Right atrium auricular region (tissue), 2 donors: ENCODE measurements at regions not wholly inside any gene's neighbourhood (a gene's known extent, or its start where the extent isn't known, plus 50 kb on each side); places are given as distances from the start of the nearest gene placed in this dataset.

Experiments used
- DNase-seq: peaks from one replicate; pipeline ENCODE4 v3.0.0-alpha.2; 2019; ENCODE audit warnings: low spot score
- H3K27ac ChIP-seq, 2 donors: fragments of 200-600 bp; sonication (generic); 1 replicate in 1 of 2; 2 replicates in 1 of 2; pipeline ENCODE4 v1.5.1; 2016 to 2019
- H3K27me3 ChIP-seq, 2 donors: fragments of 200-600 bp; sonication (generic); one replicate each; pipeline versions ENCODE4 v1.5.1 to v1.6.0; 2017 to 2019
- H3K36me3 ChIP-seq: fragments of 200-600 bp; sonication (generic); one replicate; pipeline ENCODE4 v1.5.1; 2016
- H3K4me1 ChIP-seq, 2 donors: fragments of 200-600 bp; sonication (generic); one replicate each; pipeline versions ENCODE4 v1.5.1 to v1.6.0; 2017 to 2019
- H3K4me3 ChIP-seq, 2 donors: fragments of 200-600 bp; sonication (generic); 1 replicate in 1 of 2; 2 replicates in 1 of 2; pipeline ENCODE4 v1.5.1; 2017 to 2019; ENCODE audit warnings: mild to moderate bottlenecking in 1 of 2, moderate library complexity in 1 of 2
- H3K9me3 ChIP-seq, 2 donors: fragments of 200-600 bp; sonication (generic); one replicate each; pipeline ENCODE4 v1.5.1; 2019
- TF ChIP-seq, protein P1 (sequence below), 2 donors: fragments of 200-600 bp; sonication (generic); IDR thresholded peaks; one replicate each; pipeline ENCODE4 v1.5.1; 2019; ENCODE audit warnings: antibody characterized with exemption in 2 of 2

DNA sequence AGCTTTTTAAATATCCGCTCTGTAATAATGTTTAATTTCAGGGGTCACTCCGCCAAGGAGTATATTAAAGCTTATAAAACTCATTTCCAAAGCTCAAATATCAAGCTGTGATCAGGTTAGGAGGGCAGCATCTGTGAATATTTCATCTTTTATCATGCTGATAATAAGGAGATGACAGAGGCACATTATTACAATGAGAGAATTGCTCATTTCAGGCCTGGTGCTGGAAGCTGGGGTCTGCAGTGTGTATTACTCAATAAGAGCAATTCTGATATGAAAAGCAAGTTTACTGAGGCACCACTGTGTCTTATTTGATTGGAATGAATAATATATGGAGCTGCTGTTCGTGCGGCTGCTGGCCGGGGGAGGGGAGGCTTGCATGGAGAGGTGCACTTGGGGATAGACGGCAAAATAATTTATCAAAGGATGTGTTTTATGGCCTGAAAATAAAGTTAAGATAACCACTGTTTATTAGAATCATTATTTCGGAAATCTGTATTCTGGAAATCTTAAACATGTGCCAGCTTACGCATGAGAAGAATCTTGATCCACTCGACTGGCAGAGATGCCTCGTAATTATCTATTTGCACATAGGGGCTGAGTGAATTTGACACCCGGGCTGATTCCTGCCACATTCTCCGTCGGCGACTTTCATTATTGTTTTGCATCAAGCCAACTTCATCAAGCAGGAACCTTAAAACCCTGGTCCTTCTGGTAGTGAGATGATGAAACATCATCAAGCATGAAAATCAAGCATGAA lies 173.2 kb downstream of the RRAGC start:
- no peak for DNase-seq
- H3K4me1 ChIP-seq, result no peaks in the 10 kb centered on the region
- TF ChIP-seq, protein P1, sequence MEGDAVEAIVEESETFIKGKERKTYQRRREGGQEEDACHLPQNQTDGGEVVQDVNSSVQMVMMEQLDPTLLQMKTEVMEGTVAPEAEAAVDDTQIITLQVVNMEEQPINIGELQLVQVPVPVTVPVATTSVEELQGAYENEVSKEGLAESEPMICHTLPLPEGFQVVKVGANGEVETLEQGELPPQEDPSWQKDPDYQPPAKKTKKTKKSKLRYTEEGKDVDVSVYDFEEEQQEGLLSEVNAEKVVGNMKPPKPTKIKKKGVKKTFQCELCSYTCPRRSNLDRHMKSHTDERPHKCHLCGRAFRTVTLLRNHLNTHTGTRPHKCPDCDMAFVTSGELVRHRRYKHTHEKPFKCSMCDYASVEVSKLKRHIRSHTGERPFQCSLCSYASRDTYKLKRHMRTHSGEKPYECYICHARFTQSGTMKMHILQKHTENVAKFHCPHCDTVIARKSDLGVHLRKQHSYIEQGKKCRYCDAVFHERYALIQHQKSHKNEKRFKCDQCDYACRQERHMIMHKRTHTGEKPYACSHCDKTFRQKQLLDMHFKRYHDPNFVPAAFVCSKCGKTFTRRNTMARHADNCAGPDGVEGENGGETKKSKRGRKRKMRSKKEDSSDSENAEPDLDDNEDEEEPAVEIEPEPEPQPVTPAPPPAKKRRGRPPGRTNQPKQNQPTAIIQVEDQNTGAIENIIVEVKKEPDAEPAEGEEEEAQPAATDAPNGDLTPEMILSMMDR (IDR thresholded peaks at IDR 0.05), result no peak
- no peak overlapping the region for H3K27ac ChIP-seq
- H3K36me3 ChIP-seq, result no peaks in the 10 kb centered on the region
- no peak overlapping the region for H3K4me3 ChIP-seq
- no peaks in the 10 kb centered on the region for H3K9me3 ChIP-seq
- no peaks in the 10 kb centered on the region for H3K27me3 ChIP-seq

DNA sequence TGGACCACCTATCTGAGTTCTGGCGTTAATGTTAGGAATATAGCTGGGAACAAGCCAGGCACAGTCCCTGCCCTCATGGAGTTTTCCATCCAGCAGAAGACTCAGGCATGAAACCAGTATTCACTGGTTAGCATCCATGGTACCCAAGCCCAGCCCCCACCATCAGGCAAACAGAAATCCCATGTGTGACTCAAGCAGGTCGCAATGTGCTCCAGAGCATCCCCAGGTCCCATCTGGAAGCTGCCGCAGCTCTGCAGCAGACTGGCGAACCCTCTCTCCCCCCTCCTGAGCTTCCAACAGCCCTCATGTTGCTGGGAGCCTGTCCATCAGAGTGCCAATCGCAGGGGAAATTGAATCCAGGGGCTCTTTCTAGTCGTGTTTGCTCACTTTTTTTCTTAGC lies 174.2 kb downstream of the RRAGC start:
- DNase-seq, result no peak
- H3K27ac ChIP-seq, result no peak overlapping the region
- TF ChIP-seq, protein P1 (IDR thresholded peaks at IDR 0.05), result no peak
- no peaks in the 10 kb centered on the region for H3K36me3 ChIP-seq
- no peaks in the 10 kb centered on the region for H3K27me3 ChIP-seq
- no peaks in the 10 kb centered on the region for H3K4me1 ChIP-seq
- no peaks in the 10 kb centered on the region for H3K9me3 ChIP-seq
- no peak overlapping the region for H3K4me3 ChIP-seq

DNA sequence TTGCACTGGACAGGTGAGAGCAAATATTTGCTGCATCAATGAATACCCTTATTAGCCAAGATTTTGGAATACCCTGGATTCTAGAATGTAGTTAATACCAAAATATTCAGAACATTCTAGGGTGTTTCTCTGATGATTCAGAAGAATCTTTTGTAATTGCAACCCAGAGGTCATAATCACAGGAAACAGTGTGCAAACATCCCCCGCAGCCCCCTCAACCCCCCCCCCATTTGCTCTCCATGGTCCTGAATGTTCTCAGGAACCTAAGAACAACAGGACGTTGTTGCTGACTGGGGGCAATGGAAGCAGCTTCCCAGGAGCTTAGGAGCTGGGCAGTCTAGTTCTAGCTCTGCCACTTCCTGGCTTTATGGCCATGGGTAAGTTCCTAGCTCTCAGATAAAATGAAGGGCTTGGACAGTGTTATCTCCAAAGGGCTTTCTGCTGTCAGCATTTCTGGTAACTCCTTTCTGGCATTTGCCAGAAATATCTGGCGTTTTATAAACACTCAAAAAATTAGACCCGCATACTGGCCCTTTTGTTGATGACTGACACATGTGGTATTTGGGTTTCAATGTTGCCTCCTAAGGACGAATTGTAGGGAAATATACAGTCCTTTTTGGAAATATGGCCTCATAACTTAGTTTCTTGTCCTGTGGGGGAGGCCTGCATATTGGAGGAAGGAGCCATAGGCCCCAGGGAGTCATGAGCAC lies 178.6 kb downstream of the RRAGC start:
- no peak overlapping the region for H3K4me3 ChIP-seq
- TF ChIP-seq, protein P1 (IDR thresholded peaks at IDR 0.05), result no peak
- no peak for DNase-seq

DNA sequence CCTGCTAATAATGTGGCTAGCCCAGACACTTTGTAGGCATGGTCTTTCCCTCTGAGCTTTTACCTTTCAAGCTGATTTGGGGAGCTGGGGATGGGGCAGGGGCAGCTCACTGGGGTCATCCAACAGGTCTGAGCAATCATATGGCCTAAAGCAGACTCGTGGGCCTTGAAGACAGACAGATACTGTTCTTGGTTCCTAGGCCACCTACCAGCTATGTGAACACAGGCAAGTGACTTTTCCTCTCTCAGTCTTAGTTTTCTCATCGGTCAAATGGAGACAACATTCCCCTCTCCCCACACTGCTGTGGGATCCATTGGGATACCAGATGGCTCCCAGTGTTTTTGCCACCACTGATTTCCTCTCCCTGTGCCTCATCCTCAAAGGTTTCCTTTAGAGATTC lies 181.8 kb downstream of the RRAGC start:
- DNase-seq, result no peak
- no peaks in the 10 kb centered on the region for H3K4me1 ChIP-seq

More for the DNA sequence above, 178.6 kb downstream of the RRAGC start:
- Histone ChIP-seq H3K27me3 (no peaks in the 10 kb centered on the region), H3K4me1 (no peaks in the 10 kb centered on the region), H3K27ac (no peak overlapping the region), H3K36me3 (no peaks in the 10 kb centered on the region), H3K9me3 (no peaks in the 10 kb centered on the region)

DNA sequence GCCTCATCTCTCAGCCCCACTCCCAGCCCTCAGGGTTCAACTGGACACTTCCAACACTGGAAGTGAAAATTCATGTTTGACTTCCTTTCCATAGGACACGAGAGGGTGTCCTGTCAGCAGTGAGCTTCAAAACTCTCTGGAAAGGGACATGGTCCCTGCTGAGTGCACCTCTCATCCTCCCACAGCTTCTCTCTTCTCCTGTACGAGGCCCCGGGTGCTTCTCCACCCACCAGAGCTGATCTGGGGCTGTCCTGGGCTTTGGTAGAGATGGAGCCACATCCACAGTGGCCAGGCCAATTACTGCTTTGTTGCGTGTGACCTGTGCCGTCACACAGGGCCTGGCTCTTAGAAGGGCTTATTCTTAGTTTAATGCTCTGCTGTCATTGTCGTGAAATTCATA lies 182.3 kb downstream of the RRAGC start:
- Histone ChIP-seq H3K27me3 (no peaks in the 10 kb centered on the region), H3K4me1 (no peaks in the 10 kb centered on the region), H3K9me3 (no peaks in the 10 kb centered on the region), H3K36me3 (no peaks in the 10 kb centered on the region), H3K4me3 (no peak overlapping the region), H3K27ac (no peak overlapping the region)
- no peak for DNase-seq
- TF ChIP-seq, protein P1 (IDR thresholded peaks at IDR 0.05), result no peak

More for the DNA sequence above, 181.8 kb downstream of the RRAGC start:
- H3K27ac ChIP-seq, result no peak overlapping the region
- H3K4me3 ChIP-seq, result no peak overlapping the region
- H3K36me3 ChIP-seq, result no peaks in the 10 kb centered on the region
- H3K9me3 ChIP-seq, result no peaks in the 10 kb centered on the region
- TF ChIP-seq, protein P1 (IDR thresholded peaks at IDR 0.05), result no peak
- H3K27me3 ChIP-seq, result no peaks in the 10 kb centered on the region
